SU-DHL-6 (cell line): ENCODE measurements at regions not wholly inside any gene's neighbourhood (a gene's known extent, or its start where the extent isn't known, plus 50 kb on each side); places are given as distances from the start of the nearest gene placed in this dataset.
"Not testable (repeated sequence)": the region's sequence is repeated elsewhere in the genome, so short reads cannot be mapped to it uniquely, and the experiment has no call there.

Experiments
- CTCF ChIP-seq: fragments of 200-600 bp; sonication (generic); IDR thresholded peaks from one replicate; pipeline ENCODE4 v1.5.1; 2017; ENCODE audit warnings: antibody characterized with exemption, mild to moderate bottlenecking, low read length, moderate library complexity; ENCODE audit not compliant: insufficient read depth, poor library complexity, severe bottlenecking
- EZH2phosphoT487 ChIP-seq: fragments of 200-600 bp; sonication (generic), shearing (Covaris generic); conservative IDR thresholded peaks from 2 replicates; pipeline ENCODE4 v1.6.1; 2018; ENCODE audit warnings: mild to moderate bottlenecking, antibody characterized with exemption, low read length, moderate library complexity, mixed read lengths

GRCh38 chr13:21890220-21890619 lies 219.3 kb downstream of the FGF9 start:
- TF ChIP-seq CTCF, EZH2phosphoT487: not testable (repeated sequence)
